Liver (tissue), 8 donors: ENCODE measurements at regions not wholly inside any gene's neighbourhood (a gene's known extent, or its start where the extent isn't known, plus 50 kb on each side); places are given as distances from the start of the nearest gene placed in this dataset.

Source experiments
- DNase-seq: peaks from one replicate; pipeline ENCODE4 v3.0.0-alpha.2; 2017; ENCODE audit warnings: low spot score
- H3K27ac ChIP-seq, 2 donors: one replicate each; pipeline ENCODE4 v1.7.0; 2013; ENCODE audit warnings: inconsistent platforms in 2 of 2, low read length in 2 of 2, control low read depth in 1 of 2, low read depth in 1 of 2, mild to moderate bottlenecking in 1 of 2
- H3K27me3 ChIP-seq, 4 donors: one replicate each; pipeline versions ENCODE4 v1.6.1 to v1.7.0; 2013; ENCODE audit warnings: low read length in 3 of 4, inconsistent platforms in 1 of 4, mild to moderate bottlenecking in 1 of 4, moderate library complexity in 1 of 4; ENCODE audit not compliant: control insufficient read depth in 4 of 4, insufficient read depth in 4 of 4
- H3K36me3 ChIP-seq, 4 donors: one replicate each; pipeline versions ENCODE4 v1.6.1 to v1.7.0; 2013; ENCODE audit warnings: low read length in 3 of 4, mild to moderate bottlenecking in 3 of 4, low read depth in 1 of 4, moderate library complexity in 1 of 4; ENCODE audit not compliant: control insufficient read depth in 4 of 4, insufficient read depth in 3 of 4
- H3K4me1 ChIP-seq, 4 donors: one replicate each; pipeline versions ENCODE4 v1.6.1 to v1.7.0; 2013; ENCODE audit warnings: low read length in 3 of 4, mild to moderate bottlenecking in 3 of 4, moderate library complexity in 1 of 4; ENCODE audit not compliant: control insufficient read depth in 4 of 4, insufficient read depth in 4 of 4
- H3K4me3 ChIP-seq, 3 donors: one replicate each; pipeline versions ENCODE4 v1.6.1 to v1.7.0; 2013; ENCODE audit warnings: low read length in 3 of 3, control low read depth in 1 of 3, low read depth in 1 of 3, mild to moderate bottlenecking in 1 of 3
- H3K9ac ChIP-seq, 2 donors: one replicate each; pipeline ENCODE4 v1.7.0; 2013; ENCODE audit warnings: low read length in 2 of 2, mild to moderate bottlenecking in 2 of 2, moderate library complexity in 2 of 2, control low read depth in 1 of 2, low read depth in 1 of 2
- H3K9me3 ChIP-seq, 4 donors: one replicate each; pipeline versions ENCODE4 v1.6.1 to v1.7.0; 2013; ENCODE audit warnings: low read length in 3 of 4; ENCODE audit not compliant: control insufficient read depth in 4 of 4
- EGR1 ChIP-seq, 2 donors: IDR thresholded peaks; 2 replicates each; pipeline ENCODE4 v1.6.1; 2016 to 2018; ENCODE audit warnings: antibody characterized with exemption in 2 of 2, low read depth in 2 of 2
- FOXA1 ChIP-seq: IDR thresholded peaks from 2 replicates; pipeline ENCODE4 v1.6.1; 2016; ENCODE audit warnings: antibody characterized with exemption
- FOXA2 ChIP-seq: IDR thresholded peaks from 2 replicates; pipeline ENCODE4 v1.6.1; 2016; ENCODE audit warnings: antibody characterized with exemption
- GABPA ChIP-seq, 2 donors: IDR thresholded peaks in 1 of 2; conservative IDR thresholded peaks in 1 of 2; 2 replicates each; pipeline ENCODE4 v1.6.1; 2016; ENCODE audit warnings: antibody characterized with exemption in 2 of 2, mild to moderate bottlenecking in 1 of 2, moderate library complexity in 1 of 2
- HNF4G ChIP-seq: IDR thresholded peaks from 2 replicates; pipeline ENCODE4 v1.6.1; 2016; ENCODE audit warnings: antibody characterized with exemption
- JUND ChIP-seq, 2 donors: IDR thresholded peaks; 2 replicates each; pipeline ENCODE4 v1.6.1; 2016; ENCODE audit warnings: antibody characterized with exemption in 2 of 2
- NR2F2 ChIP-seq: IDR thresholded peaks from 2 replicates; pipeline ENCODE4 v1.6.1; 2016; ENCODE audit warnings: antibody characterized with exemption
- RAD21 ChIP-seq, 2 donors: IDR thresholded peaks; 2 replicates each; pipeline ENCODE4 v1.6.1; 2016; ENCODE audit warnings: antibody characterized with exemption in 2 of 2, mild to moderate bottlenecking in 2 of 2
- SP1 ChIP-seq: IDR thresholded peaks from 2 replicates; pipeline ENCODE4 v1.6.1; 2018; ENCODE audit warnings: antibody characterized with exemption, mild to moderate bottlenecking
- TAF1 ChIP-seq: conservative IDR thresholded peaks from 2 replicates; pipeline ENCODE4 v1.6.1; 2016; ENCODE audit warnings: antibody characterized with exemption, mild to moderate bottlenecking
- YY1 ChIP-seq: IDR thresholded peaks from 2 replicates; pipeline ENCODE4 v1.6.1; 2016; ENCODE audit warnings: antibody characterized with exemption, mild to moderate bottlenecking
- WGBS: extraction: QIAGEN DNeasy Blood & Tissue Kit; methylation state at CpG from one replicate; pipeline ENCODE4 v1.1.7; 2013; 5-methylcytosine and 5-hydroxymethylcytosine counted together
- TF ChIP-seq, protein P1 (sequence below): IDR thresholded peaks from 2 replicates; pipeline ENCODE4 v1.6.1; 2016; ENCODE audit warnings: antibody characterized with exemption
- TF ChIP-seq, protein P2 (sequence below): IDR thresholded peaks from 2 replicates; pipeline ENCODE4 v1.6.1; 2016; ENCODE audit warnings: antibody characterized with exemption
- TF ChIP-seq, protein P3 (sequence below): IDR thresholded peaks from 2 replicates; pipeline ENCODE4 v1.6.1; 2016; ENCODE audit warnings: antibody characterized with exemption
- TF ChIP-seq, protein P4 (sequence below): fragments of 150-350 bp; IDR thresholded peaks from 2 replicates; pipeline ENCODE4 v1.5.1; 2017; ENCODE audit warnings: improper control_type of control experiment, low read depth, low read length; ENCODE audit not compliant: missing input control
- TF ChIP-seq, protein P5 (sequence below): IDR thresholded peaks from 2 replicates; pipeline ENCODE4 v1.6.1; 2016; ENCODE audit warnings: antibody characterized with exemption, mild to moderate bottlenecking
- donor health status: healthy.
- donor health status: healthy.
- donor health status: healthy.
- donor health status: healthy.
- donor health status: healthy.

DNA sequence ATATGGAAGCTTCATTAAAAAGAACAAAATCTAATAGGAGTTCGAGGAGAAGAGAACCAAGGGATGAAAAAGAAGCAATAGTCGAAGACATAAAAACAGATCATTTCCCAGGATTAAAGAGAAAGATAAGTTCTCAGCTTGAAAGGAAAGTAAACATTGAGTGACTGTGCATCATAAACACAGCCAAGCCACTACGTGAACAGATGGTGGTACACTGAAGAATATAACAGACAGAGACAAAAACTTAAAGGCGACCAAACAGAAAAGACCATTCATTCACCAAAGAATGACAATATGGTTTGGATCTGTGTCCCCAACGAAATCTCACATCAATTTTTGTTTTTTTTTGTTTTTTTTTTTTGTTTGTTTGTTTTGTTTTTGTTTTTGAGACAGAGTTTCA, 210.8 kb upstream of the LINGO1 start:
- H3K27me3 ChIP-seq = no peaks in the 10 kb centered on the region
- WGBS = 77% methylated on average over 5 of the region's 5 CpGs
- no peak overlapping the region for H3K4me3 ChIP-seq
- H3K36me3 ChIP-seq = no peaks in the 10 kb centered on the region
- DNase-seq = no peak
- TF ChIP-seq FOXA1 (no peak), YY1 (no peak), SP1 (no peak)
- H3K27ac ChIP-seq = no peak overlapping the region
- no peaks in the 10 kb centered on the region for H3K9me3 ChIP-seq
- H3K4me1 ChIP-seq = no peaks in the 10 kb centered on the region
- H3K9ac ChIP-seq = no peak overlapping the region

DNA sequence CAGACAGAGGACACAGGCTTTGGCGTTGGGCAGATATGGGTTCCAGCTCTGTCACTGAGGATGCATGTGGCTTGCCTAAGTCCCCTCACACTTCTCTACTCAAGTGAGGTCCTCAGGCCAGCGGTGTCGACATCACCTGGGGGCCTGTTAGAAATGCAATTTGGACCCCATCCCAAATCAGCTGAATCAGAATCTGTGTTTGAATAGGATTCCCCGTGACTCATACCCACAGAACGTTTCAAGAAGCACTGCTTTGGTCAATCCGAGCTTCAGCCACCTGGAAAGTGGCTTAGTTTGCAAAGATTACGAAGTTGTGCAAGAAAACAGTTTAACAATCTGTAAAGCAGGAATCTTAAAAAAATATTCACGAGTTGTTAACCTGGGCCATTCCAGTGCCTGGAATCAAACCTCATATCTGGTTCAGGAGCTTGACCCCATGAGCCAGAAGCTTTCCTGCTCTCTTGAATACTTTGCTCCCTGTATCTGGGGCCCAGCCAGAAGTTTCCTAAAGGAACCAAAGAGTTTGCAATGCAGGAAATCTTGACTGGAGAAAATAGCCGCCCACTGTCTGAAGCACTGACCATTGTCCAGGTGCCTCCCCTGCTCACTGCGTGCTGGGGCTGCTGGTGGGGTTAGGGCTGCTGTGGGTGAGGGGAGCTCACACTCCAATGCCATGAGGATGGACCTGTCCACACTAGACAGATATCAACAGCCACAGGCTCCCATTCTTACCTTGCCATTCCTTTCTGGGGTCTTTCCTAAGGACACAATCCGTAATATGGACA, 208.5 kb upstream of the LINGO1 start:
- Histone ChIP-seq H3K27me3 (no peaks in the 10 kb centered on the region), H3K36me3 (no peaks in the 10 kb centered on the region), H3K9me3 (no peaks in the 10 kb centered on the region), H3K9ac (no peak overlapping the region), H3K4me1 (no peaks in the 10 kb centered on the region), H3K4me3 (no peak overlapping the region), H3K27ac (no peak overlapping the region)
- TF ChIP-seq JUND (IDR thresholded peaks at IDR 0.05) = no peak
- TF ChIP-seq, protein P1, sequence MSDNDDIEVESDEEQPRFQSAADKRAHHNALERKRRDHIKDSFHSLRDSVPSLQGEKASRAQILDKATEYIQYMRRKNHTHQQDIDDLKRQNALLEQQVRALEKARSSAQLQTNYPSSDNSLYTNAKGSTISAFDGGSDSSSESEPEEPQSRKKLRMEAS = no peak
- TF ChIP-seq, protein P2, sequence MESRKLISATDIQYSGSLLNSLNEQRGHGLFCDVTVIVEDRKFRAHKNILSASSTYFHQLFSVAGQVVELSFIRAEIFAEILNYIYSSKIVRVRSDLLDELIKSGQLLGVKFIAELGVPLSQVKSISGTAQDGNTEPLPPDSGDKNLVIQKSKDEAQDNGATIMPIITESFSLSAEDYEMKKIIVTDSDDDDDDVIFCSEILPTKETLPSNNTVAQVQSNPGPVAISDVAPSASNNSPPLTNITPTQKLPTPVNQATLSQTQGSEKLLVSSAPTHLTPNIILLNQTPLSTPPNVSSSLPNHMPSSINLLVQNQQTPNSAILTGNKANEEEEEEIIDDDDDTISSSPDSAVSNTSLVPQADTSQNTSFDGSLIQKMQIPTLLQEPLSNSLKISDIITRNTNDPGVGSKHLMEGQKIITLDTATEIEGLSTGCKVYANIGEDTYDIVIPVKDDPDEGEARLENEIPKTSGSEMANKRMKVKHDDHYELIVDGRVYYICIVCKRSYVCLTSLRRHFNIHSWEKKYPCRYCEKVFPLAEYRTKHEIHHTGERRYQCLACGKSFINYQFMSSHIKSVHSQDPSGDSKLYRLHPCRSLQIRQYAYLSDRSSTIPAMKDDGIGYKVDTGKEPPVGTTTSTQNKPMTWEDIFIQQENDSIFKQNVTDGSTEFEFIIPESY = no peak
- TF ChIP-seq, protein P3, sequence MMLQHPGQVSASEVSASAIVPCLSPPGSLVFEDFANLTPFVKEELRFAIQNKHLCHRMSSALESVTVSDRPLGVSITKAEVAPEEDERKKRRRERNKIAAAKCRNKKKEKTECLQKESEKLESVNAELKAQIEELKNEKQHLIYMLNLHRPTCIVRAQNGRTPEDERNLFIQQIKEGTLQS = no peak
- TF ChIP-seq, protein P4, sequence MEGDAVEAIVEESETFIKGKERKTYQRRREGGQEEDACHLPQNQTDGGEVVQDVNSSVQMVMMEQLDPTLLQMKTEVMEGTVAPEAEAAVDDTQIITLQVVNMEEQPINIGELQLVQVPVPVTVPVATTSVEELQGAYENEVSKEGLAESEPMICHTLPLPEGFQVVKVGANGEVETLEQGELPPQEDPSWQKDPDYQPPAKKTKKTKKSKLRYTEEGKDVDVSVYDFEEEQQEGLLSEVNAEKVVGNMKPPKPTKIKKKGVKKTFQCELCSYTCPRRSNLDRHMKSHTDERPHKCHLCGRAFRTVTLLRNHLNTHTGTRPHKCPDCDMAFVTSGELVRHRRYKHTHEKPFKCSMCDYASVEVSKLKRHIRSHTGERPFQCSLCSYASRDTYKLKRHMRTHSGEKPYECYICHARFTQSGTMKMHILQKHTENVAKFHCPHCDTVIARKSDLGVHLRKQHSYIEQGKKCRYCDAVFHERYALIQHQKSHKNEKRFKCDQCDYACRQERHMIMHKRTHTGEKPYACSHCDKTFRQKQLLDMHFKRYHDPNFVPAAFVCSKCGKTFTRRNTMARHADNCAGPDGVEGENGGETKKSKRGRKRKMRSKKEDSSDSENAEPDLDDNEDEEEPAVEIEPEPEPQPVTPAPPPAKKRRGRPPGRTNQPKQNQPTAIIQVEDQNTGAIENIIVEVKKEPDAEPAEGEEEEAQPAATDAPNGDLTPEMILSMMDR = no peak
- TF ChIP-seq NR2F2 = no peak
- TF ChIP-seq, protein P5, sequence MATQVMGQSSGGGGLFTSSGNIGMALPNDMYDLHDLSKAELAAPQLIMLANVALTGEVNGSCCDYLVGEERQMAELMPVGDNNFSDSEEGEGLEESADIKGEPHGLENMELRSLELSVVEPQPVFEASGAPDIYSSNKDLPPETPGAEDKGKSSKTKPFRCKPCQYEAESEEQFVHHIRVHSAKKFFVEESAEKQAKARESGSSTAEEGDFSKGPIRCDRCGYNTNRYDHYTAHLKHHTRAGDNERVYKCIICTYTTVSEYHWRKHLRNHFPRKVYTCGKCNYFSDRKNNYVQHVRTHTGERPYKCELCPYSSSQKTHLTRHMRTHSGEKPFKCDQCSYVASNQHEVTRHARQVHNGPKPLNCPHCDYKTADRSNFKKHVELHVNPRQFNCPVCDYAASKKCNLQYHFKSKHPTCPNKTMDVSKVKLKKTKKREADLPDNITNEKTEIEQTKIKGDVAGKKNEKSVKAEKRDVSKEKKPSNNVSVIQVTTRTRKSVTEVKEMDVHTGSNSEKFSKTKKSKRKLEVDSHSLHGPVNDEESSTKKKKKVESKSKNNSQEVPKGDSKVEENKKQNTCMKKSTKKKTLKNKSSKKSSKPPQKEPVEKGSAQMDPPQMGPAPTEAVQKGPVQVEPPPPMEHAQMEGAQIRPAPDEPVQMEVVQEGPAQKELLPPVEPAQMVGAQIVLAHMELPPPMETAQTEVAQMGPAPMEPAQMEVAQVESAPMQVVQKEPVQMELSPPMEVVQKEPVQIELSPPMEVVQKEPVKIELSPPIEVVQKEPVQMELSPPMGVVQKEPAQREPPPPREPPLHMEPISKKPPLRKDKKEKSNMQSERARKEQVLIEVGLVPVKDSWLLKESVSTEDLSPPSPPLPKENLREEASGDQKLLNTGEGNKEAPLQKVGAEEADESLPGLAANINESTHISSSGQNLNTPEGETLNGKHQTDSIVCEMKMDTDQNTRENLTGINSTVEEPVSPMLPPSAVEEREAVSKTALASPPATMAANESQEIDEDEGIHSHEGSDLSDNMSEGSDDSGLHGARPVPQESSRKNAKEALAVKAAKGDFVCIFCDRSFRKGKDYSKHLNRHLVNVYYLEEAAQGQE = no peak
- no peak for TF ChIP-seq FOXA2
- no peak for TF ChIP-seq YY1
- TF ChIP-seq TAF1 = no peak
- TF ChIP-seq HNF4G = no peak
- no peak for TF ChIP-seq FOXA1
- no peak for TF ChIP-seq GABPA (IDR thresholded peaks at IDR 0.05 in 1 of 2, conservative IDR thresholded peaks at IDR 0.05 in 1 of 2)
- TF ChIP-seq EGR1 (IDR thresholded peaks at IDR 0.05; ENCODE audit: low read depth in 2 of 2) = no peak
- no peak for TF ChIP-seq RAD21 (IDR thresholded peaks at IDR 0.05)
- 63% methylated on average over 11 of the region's 11 CpGs for WGBS
- no peak for DNase-seq
